CD4-positive, alpha-beta T cell (primary cell): ENCODE measurements at regions not wholly inside any gene's neighbourhood (a gene's known extent, or its start where the extent isn't known, plus 50 kb on each side); places are given as distances from the start of the nearest gene placed in this dataset.

Source experiments
- ATAC-seq: fragments of 200-7000 bp; cut with Tn5 transposase; one replicate; pipeline ENCODE4 v1.10.0; 2022; ENCODE audit warnings: mild to moderate bottlenecking; ENCODE audit not compliant: poor library complexity
- CTCF ChIA-PET: fragments of 350-600 bp; sonication (Branson Sonifier 250); formaldehyde crosslinking; loops from one replicate; lab custom pipeline; 2021; ENCODE audit warnings: antibody characterized with exemption, inconsistent platforms; lab: Charles Lee
- POLR2A ChIA-PET: fragments of 350-600 bp; sonication (Branson Sonifier 250); formaldehyde crosslinking; loops from one replicate; lab custom pipeline; 2021; ENCODE audit warnings: antibody characterized with exemption, inconsistent platforms; lab: Charles Lee
- DNase-seq, 14 experiments: peaks; one replicate each; pipeline ENCODE4 v3.0.0-alpha.2; 2013 to 2020; ENCODE audit warnings: mixed read lengths in 2 of 14
- H3K27ac ChIP-seq, 2 donors: one replicate each; pipeline versions ENCODE4 v1.5.1 to v1.7.0; 2013; ENCODE audit warnings: low read length in 2 of 2, low read depth in 1 of 2, mild to moderate bottlenecking in 1 of 2
- H3K27me3 ChIP-seq, 2 experiments: 1 replicate in 1 of 2; 2 replicates in 1 of 2; pipeline versions ENCODE4 v1.6.1 to v1.7.0; 2013; ENCODE audit warnings: low read length in 2 of 2, control low read depth in 1 of 2, mild to moderate bottlenecking in 1 of 2, moderate library complexity in 1 of 2; ENCODE audit not compliant: insufficient read depth in 2 of 2, control insufficient read depth in 1 of 2
- H3K36me3 ChIP-seq: one replicate; pipeline ENCODE4 v1.6.1; 2013; ENCODE audit warnings: low read length, control low read depth; ENCODE audit not compliant: insufficient read depth
- H3K4me1 ChIP-seq: one replicate; pipeline ENCODE4 v1.6.1; 2013; ENCODE audit warnings: low read length, control low read depth; ENCODE audit not compliant: insufficient read depth
- H3K4me3 ChIP-seq: one replicate; pipeline ENCODE4 v1.5.1; 2013; ENCODE audit warnings: mild to moderate bottlenecking, low read length, moderate library complexity
- H3K9me3 ChIP-seq, 2 experiments: 1 replicate in 1 of 2; 2 replicates in 1 of 2; pipeline versions ENCODE4 v1.6.1 to v1.7.0; 2013; ENCODE audit warnings: low read length in 2 of 2, mild to moderate bottlenecking in 2 of 2, control low read depth in 1 of 2, moderate library complexity in 1 of 2; ENCODE audit not compliant: control insufficient read depth in 1 of 2, insufficient read depth in 1 of 2
- H3K27ac Mint-ChIP-seq: one replicate; pipeline ENCODE4 v1.8.0; 2020; ENCODE audit warnings: mixed read lengths
- H3K27me3 Mint-ChIP-seq: one replicate; pipeline ENCODE4 v1.8.0; 2021; ENCODE audit warnings: mixed read lengths
- H3K36me3 Mint-ChIP-seq: one replicate; pipeline ENCODE4 v1.8.0; 2021; ENCODE audit warnings: low read depth, mixed read lengths
- H3K4me1 Mint-ChIP-seq: one replicate; pipeline ENCODE4 v1.8.0; 2021; ENCODE audit warnings: low read depth, mixed read lengths
- H3K4me3 Mint-ChIP-seq: one replicate; pipeline ENCODE4 v1.8.0; 2020; ENCODE audit warnings: mild to moderate bottlenecking, mixed read lengths
- H3K9me3 Mint-ChIP-seq: one replicate; pipeline ENCODE4 v1.8.0; 2020; ENCODE audit warnings: mixed read lengths
- intact Hi-C, 2 experiments: fragments of 100-400 bp; cut with DNase I in 1 of 2; cut with micrococcal nuclease in 1 of 2; formaldehyde crosslinking; loops; one replicate each; pipeline versions ENCODE4 v1.15.1 to v1.9.0; 2023 to 2025; cut with DNase I, micrococcal nuclease
- TF ChIP-seq, protein P1 (sequence below): fragments of 200-600 bp; IDR thresholded peaks from one replicate; pipeline ENCODE4 v1.8.0; 2022; ENCODE audit warnings: antibody characterized with exemption, mild to moderate bottlenecking

- intact Hi-C loops: no loop called here
- no peaks in the 10 kb centered on the region for H3K4me1 Mint-ChIP-seq
- no peak overlapping the region for H3K27ac ChIP-seq
- peaks cover 6% of the 10 kb centered on the region for H3K9me3 Mint-ChIP-seq
- CTCF ChIA-PET: no interaction called here
- H3K4me1 ChIP-seq: no peaks in the 10 kb centered on the region
- POLR2A ChIA-PET: no interaction called here
- H3K27me3 Mint-ChIP-seq: peaks cover 21% of the 10 kb centered on the region
- DNase-seq (no peak), ATAC-seq (no peak)
- H3K9me3 ChIP-seq: no peaks in the 10 kb centered on the region
- TF ChIP-seq, protein P1, sequence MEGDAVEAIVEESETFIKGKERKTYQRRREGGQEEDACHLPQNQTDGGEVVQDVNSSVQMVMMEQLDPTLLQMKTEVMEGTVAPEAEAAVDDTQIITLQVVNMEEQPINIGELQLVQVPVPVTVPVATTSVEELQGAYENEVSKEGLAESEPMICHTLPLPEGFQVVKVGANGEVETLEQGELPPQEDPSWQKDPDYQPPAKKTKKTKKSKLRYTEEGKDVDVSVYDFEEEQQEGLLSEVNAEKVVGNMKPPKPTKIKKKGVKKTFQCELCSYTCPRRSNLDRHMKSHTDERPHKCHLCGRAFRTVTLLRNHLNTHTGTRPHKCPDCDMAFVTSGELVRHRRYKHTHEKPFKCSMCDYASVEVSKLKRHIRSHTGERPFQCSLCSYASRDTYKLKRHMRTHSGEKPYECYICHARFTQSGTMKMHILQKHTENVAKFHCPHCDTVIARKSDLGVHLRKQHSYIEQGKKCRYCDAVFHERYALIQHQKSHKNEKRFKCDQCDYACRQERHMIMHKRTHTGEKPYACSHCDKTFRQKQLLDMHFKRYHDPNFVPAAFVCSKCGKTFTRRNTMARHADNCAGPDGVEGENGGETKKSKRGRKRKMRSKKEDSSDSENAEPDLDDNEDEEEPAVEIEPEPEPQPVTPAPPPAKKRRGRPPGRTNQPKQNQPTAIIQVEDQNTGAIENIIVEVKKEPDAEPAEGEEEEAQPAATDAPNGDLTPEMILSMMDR: no peak
- H3K4me3 Mint-ChIP-seq: no peak overlapping the region
- H3K36me3 ChIP-seq: no peaks in the 10 kb centered on the region
- H3K4me3 ChIP-seq: no peak overlapping the region
- no peaks in the 10 kb centered on the region for H3K36me3 Mint-ChIP-seq
- no peaks in the 10 kb centered on the region for H3K27me3 ChIP-seq
- H3K27ac Mint-ChIP-seq: no peak overlapping the region
These were observed 364.0 kb downstream of the REEP3 start for GRCh38 chr10:63885156-63885555.

DNA sequence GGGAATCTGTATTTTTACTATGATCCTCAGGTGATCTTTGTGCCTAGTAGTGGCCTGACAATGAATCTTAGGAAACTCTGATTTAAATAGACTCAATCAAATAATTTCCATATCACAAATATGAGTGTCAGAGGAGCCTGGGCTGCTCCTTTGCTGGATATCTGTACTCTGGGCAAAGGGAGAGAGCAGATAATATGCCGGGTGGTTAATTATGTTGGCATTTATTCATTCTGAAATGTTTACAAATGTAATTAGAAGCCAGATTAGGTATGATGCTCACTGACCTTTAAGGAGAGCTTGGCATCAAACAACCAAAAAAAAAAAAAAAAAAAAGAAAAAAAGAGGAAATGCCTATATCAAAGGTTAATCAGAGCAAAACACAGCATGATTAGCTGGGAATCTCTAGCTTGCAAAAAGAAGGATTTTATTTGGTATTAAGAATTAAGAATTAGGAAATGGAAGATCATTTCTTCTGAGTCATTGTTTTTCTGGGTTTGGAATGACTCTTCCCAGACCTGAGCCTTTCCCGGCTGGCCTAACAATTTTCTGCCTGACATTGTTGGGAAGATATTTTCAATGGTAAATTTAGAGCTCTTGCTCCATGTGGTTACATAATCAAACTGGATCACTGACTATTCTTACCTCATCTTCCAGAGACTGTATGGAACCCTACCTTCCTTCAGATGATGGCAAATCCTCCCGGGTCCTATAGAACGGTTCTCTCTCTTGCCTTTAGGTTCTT, 365.3 kb downstream of the REEP3 start:
- Histone ChIP-seq H3K4me1 (no peaks in the 10 kb centered on the region), H3K4me3 (no peak overlapping the region), H3K27ac (no peak overlapping the region), H3K9me3 (no peaks in the 10 kb centered on the region), H3K36me3 (no peaks in the 10 kb centered on the region), H3K27me3 (no peaks in the 10 kb centered on the region)
- DNase-seq (no peak), ATAC-seq (no peak)
- peaks cover 26% of the 10 kb centered on the region for H3K27me3 Mint-ChIP-seq
- no peaks in the 10 kb centered on the region for H3K9me3 Mint-ChIP-seq
- intact Hi-C loops: no loop called here
- no peak overlapping the region for H3K4me3 Mint-ChIP-seq
- no peaks in the 10 kb centered on the region for H3K4me1 Mint-ChIP-seq
- TF ChIP-seq, protein P1: no peak
- ChIA-PET CTCF (interaction anchor here (1.4 kb wide), 1 partner anchor 20 kb away, joined by 4 read pairs; no protein-coding TSS in a partner anchor), POLR2A (interaction anchor here (0.5 kb wide), 1 partner anchor 378 kb away, joined by 3 read pairs; no protein-coding TSS in a partner anchor)
- H3K27ac Mint-ChIP-seq: no peak overlapping the region
- H3K36me3 Mint-ChIP-seq: no peaks in the 10 kb centered on the region

GRCh38 chr10:63887023-63887589, 365.9 kb downstream of the REEP3 start:
- Histone ChIP-seq H3K36me3 (no peaks in the 10 kb centered on the region), H3K27ac (no peak overlapping the region), H3K27me3 (no peaks in the 10 kb centered on the region), H3K4me3 (no peak overlapping the region), H3K4me1 (no peaks in the 10 kb centered on the region), H3K9me3 (no peaks in the 10 kb centered on the region)
- no peak overlapping the region for H3K27ac Mint-ChIP-seq
- H3K36me3 Mint-ChIP-seq: no peaks in the 10 kb centered on the region
- no peaks in the 10 kb centered on the region for H3K4me1 Mint-ChIP-seq
- peaks cover 28% of the 10 kb centered on the region for H3K27me3 Mint-ChIP-seq
- ATAC-seq: no peak
- H3K4me3 Mint-ChIP-seq: no peak overlapping the region
- POLR2A ChIA-PET: interaction anchor here (0.5 kb wide), 1 partner anchor 379 kb away, joined by 3 read pairs; no protein-coding TSS in a partner anchor
- intact Hi-C loops: no loop called here
- DNase-seq: no peak
- TF ChIP-seq, protein P1: no peak
- CTCF ChIA-PET: interaction anchor here (1.4 kb wide), 1 partner anchor 20 kb away, joined by 4 read pairs; no protein-coding TSS in a partner anchor
- no peaks in the 10 kb centered on the region for H3K9me3 Mint-ChIP-seq
